ENCODE measurements at regions not wholly inside any gene's neighbourhood (a gene's known extent, or its start where the extent isn't known, plus 50 kb on each side); places are given as distances from the start of the nearest gene placed in this dataset.

GRCh38 chr12:31865023-31865422, 94.2 kb upstream of the RESF1 start:
- Histone ChIP-seq H3K9me3 (no peaks in the 10 kb centered on the region), H3K4me3 (replicated peaks in 1 of 3) (no peak overlapping the region), H3K36me3 (no peaks in the 10 kb centered on the region), H3K27ac (no peak overlapping the region), H3K27me3 (no peaks in the 10 kb centered on the region), H3K4me1 (no peaks in the 10 kb centered on the region)
- no peak for DNase-seq
- intact Hi-C loops (cut with DNase I) = no loop called here
- TF ChIP-seq POLR2A (IDR thresholded peaks at IDR 0.05) (no peak), CTCF (IDR thresholded peaks at IDR 0.05) (no peak)
- WGBS, 2 donors = 64 to 67% methylated on average over 2 of the region's 2 CpGs

GRCh38 chr12:31861360-31861759, 97.9 kb upstream of the RESF1 start:
- H3K4me3 ChIP-seq (replicated peaks in 1 of 3) = no peak overlapping the region
- H3K4me1 ChIP-seq = no peaks in the 10 kb centered on the region
- intact Hi-C loops (cut with DNase I) = no loop called here
- no peak for DNase-seq
- no peaks in the 10 kb centered on the region for H3K36me3 ChIP-seq
- H3K27me3 ChIP-seq = no peaks in the 10 kb centered on the region
- no peaks in the 10 kb centered on the region for H3K9me3 ChIP-seq
- 64 to 68% methylated on average over 2 of the region's 2 CpGs for WGBS, 2 donors
- TF ChIP-seq POLR2A (IDR thresholded peaks at IDR 0.05) = no peak
- TF ChIP-seq CTCF (IDR thresholded peaks at IDR 0.05) = no peak
- no peak overlapping the region for H3K27ac ChIP-seq

GRCh38 chr12:31860401-31860800, 98.8 kb upstream of the RESF1 start:
- no peaks in the 10 kb centered on the region for H3K9me3 ChIP-seq
- H3K27me3 ChIP-seq = no peaks in the 10 kb centered on the region
- H3K27ac ChIP-seq = no peak overlapping the region
- no peaks in the 10 kb centered on the region for H3K4me1 ChIP-seq
- no peaks in the 10 kb centered on the region for H3K36me3 ChIP-seq
- intact Hi-C loops (cut with DNase I) = no loop called here
- DNase-seq = no peak
- TF ChIP-seq POLR2A (IDR thresholded peaks at IDR 0.05) (no peak), CTCF (IDR thresholded peaks at IDR 0.05) (no peak)
- H3K4me3 ChIP-seq (replicated peaks in 1 of 3) = no peak overlapping the region
- 90 to 92% methylated on average over 4 of the region's 4 CpGs for WGBS, 2 donors

GRCh38 chr12:31859232-31859977, 99.8 kb upstream of the RESF1 start:
- TF ChIP-seq POLR2A (IDR thresholded peaks at IDR 0.05) (no peak), CTCF (IDR thresholded peaks at IDR 0.05) (no peak)
- intact Hi-C loops (cut with DNase I) = no loop called here
- Histone ChIP-seq H3K27ac (no peak overlapping the region), H3K36me3 (no peaks in the 10 kb centered on the region), H3K4me1 (no peaks in the 10 kb centered on the region), H3K9me3 (no peaks in the 10 kb centered on the region), H3K4me3 (replicated peaks in 1 of 3) (no peak overlapping the region), H3K27me3 (no peaks in the 10 kb centered on the region)
- WGBS, 2 donors = 85 to 86% methylated on average over 13 of the region's 13 CpGs
- no peak for DNase-seq

- TF ChIP-seq POLR2A (IDR thresholded peaks at IDR 0.05) (no peak), CTCF (IDR thresholded peaks at IDR 0.05) (no peak)
- H3K4me1 ChIP-seq = peaks cover 0 to 10% of the 10 kb centered on the region in 2 donors
- 85 to 90% methylated on average over 5 of the region's 5 CpGs for WGBS, 2 donors
- H3K27ac ChIP-seq = no peak overlapping the region
- H3K36me3 ChIP-seq = no peaks in the 10 kb centered on the region
- H3K27me3 ChIP-seq = no peaks in the 10 kb centered on the region
- DNase-seq = no peak
- H3K9me3 ChIP-seq = no peaks in the 10 kb centered on the region
- intact Hi-C loops (cut with DNase I) = no loop called here
- H3K4me3 ChIP-seq (replicated peaks in 1 of 3) = no peak overlapping the region
Measured at GRCh38 chr12:31855427-31855826, 103.8 kb upstream of the RESF1 start.
